ENCODE measurements at regions not wholly inside any gene's neighbourhood (a gene's known extent, or its start where the extent isn't known, plus 50 kb on each side); places are given as distances from the start of the nearest gene placed in this dataset.

GRCh38 chr4:11201256-11201655 is 227.4 kb downstream of the HS3ST1 start:
- TF ChIP-seq MAFK (IDR thresholded peaks at IDR 0.05; ENCODE audit: low read depth, low read length), result no peak
- no peak for TF ChIP-seq CTCF (IDR thresholded peaks at IDR 0.05; ENCODE audit: control extremely low read depth in 1 of 3, insufficient read depth in 1 of 3, low read depth in 1 of 3, low read length in 3 of 3)
- TF ChIP-seq CREB1 (IDR thresholded peaks at IDR 0.05), result no peak
- no peak for TF ChIP-seq RAD21 (IDR thresholded peaks at IDR 0.05 in 1 of 2, conservative IDR thresholded peaks at IDR 0.05 in 1 of 2; ENCODE audit: low read depth in 2 of 2, low read length in 2 of 2)
- TF ChIP-seq POLR2A (IDR thresholded peaks at IDR 0.05; ENCODE audit: control extremely low read depth in 1 of 2, low read depth in 2 of 2, low read length in 2 of 2), result no peak
- TF ChIP-seq BRCA1 (IDR thresholded peaks at IDR 0.05; ENCODE audit: low read depth, low read length), result no peak
- TF ChIP-seq CBX8 (IDR thresholded peaks at IDR 0.05; ENCODE audit: borderline replicate concordance, low read depth, low read length), result no peak
- no peak for TF ChIP-seq POLR2AphosphoS5 (IDR thresholded peaks at IDR 0.05; ENCODE audit: low read depth, low read length)
- TF ChIP-seq MAX (IDR thresholded peaks at IDR 0.05), result no peak
- no peak for TF ChIP-seq RFX5 (IDR thresholded peaks at IDR 0.05; ENCODE audit: borderline replicate concordance, low read depth, low read length)

Data from H1 (cell line).